NCI-H1092 treated with DMSO at 0.1 percent for 48 hours (cell line): ENCODE measurements at regions not wholly inside any gene's neighbourhood (a gene's known extent, or its start where the extent isn't known, plus 50 kb on each side); places are given as distances from the start of the nearest gene placed in this dataset.
A peak's percentile ranks its signal among the peaks of the same experiment; 100 is the strongest.

ENCODE experiments used
- DNase-seq: peaks from one replicate; lab custom pipeline; 2025; lab: John Stamatoyannopoulos, UW

DNA sequence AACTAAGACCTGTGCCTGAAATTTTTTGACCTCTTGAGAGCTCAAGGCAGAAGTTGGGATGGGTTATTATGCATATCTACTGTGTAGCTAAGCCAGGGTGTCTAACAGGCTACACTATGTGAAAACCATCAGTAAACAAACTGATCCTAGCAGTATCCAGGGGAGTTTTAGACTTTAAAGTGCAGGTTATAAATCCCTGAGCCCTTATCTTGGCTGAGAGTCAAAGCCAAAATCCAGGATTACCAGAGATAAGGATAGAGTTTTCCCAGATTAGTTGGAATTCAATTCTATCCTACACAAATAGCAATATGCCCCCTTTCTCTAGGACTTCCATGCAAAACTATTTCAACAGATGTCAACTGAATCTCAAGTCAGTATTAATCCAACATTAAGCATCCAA, 1229.7 kb downstream of the GRIK2 start:
- no peak for DNase-seq

- peak; percentile 23 for DNase-seq
Observed at GRCh38 chr6:102619585-102619984, 1226.1 kb downstream of the GRIK2 start.

DNA sequence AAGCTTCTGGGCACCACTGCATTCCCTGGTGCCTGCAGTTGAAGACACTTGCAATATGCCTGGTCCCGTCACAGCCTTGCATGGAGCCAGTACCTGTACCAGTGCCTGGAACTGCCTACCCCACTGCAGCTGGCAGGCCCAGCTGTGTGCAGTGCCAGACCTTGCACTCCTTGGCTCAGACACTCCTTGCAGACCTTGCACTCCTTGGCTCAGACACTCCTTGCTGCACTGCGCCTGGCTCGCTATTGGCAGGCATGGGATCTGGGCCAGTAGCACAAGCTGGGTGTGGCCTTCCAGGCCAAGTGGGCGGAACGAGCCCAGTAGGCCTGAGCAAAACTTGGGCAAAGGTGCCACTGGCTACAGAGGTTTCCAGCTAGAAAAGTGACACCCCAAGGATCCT, 1189.1 kb downstream of the GRIK2 start:
- DNase-seq = no peak

GRCh38 chr6:102581378-102582124, 1188.0 kb downstream of the GRIK2 start:
- no peak for DNase-seq

DNA sequence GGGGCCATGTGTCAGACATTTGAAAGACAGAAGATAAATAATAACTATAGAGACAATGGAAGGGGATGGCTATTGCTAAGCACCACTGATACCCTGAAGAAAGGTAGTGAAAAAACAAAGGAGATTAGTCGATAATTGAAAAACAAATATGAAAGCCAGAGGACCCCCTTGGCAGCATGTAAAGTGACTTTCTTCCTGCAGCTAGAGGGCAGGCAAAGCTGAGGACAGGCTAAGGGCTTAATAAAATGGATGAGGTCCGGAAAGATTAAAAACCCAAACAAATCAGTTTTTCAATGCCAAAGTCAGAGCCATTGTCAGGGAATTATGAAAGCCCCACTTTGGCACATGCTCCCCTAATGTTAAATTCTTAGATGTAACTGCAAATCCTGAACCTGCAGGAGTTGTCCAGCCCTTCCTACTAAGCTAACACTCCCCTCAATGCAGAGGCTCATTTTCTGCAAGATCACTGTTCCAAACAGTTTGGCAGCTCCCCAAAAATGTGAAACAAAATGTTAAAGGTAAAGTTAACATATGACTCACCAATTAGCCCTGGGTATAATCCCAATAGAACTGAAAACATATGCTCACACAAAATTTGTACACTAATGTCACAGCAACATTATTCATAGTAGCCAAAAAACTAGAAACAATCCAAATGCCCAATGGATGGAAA, 1177.9 kb downstream of the GRIK2 start:
- no peak for DNase-seq

DNA sequence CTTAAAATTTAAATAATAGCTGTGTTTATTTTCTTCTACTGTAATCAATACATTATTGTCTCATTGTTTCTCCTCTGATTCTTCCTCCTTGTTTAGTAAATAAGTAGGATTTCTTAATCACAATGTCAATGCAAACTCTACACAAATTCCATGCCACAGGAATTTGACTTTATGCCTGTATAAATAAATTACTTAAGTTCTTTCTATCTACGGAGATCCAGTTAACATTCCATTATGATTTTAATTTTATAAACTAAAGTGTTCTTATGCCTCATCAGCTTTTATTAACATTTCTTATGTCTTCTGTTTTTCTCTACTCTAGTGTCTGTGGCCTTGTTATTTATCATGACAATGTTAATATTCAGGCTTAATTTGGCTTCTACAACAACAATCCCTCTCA, 1169.2 kb downstream of the GRIK2 start:
- no peak for DNase-seq

GRCh38 chr6:102553214-102553613, 1159.7 kb downstream of the GRIK2 start:
- no peak for DNase-seq

GRCh38 chr6:102549221-102549874, 1155.8 kb downstream of the GRIK2 start:
- DNase-seq = no peak

DNA sequence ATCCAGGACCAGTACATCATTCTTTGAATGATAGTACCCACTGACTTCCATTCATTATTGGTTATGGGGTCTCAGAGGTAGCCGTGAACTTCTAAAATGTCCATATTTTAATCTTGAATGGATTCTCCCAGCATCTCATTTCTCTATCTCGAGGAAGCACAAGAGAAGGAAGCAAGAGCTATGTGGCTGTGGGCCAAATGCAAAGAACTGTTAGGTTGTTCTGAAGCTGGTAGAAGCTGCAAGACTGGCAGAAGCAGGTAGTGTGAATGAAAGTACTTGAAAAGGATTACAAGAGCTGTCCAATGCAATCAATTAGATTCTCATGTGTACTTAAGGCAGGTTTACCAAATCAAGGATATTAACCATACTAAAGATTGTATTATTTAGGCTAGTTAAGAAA, 1131.8 kb downstream of the GRIK2 start:
- no peak for DNase-seq

DNA sequence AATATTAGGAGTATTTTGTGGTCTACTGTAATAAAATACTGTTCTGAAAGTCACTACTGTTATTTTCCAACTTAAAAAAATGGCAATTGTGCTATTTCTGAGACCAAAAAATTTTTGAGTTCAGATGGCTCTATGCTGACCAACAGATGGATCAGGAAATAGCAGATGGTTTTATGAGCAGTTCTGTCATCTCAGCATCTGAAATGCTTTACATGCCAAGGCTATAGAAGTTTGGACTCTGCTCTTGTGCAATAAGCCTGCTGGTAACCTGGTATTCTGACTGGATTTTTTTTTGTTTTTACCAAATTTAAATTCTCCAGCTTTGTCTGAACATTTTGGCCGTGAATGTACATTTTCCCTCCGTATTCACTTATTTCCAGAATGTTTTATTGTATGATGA, 1127.5 kb downstream of the GRIK2 start:
- no peak for DNase-seq

DNA sequence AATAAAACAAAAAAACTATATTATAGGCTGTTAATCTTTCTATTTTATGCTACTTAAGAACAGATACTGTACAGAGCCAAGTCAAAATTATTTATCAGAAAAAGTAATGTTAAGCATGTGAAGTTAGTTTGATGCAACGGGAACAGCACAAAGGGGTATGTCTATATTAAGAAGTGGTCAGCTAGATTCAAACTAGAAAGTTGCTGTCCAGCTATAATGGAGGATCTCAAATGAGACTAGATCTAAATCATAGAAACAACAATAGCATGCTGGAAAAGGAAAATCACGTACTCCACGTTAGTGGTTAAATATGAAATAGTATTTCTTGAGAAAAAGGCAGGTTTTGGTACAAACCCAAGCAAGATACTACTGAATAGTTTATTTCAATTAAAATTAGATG, 1124.0 kb downstream of the GRIK2 start:
- DNase-seq = no peak

DNA sequence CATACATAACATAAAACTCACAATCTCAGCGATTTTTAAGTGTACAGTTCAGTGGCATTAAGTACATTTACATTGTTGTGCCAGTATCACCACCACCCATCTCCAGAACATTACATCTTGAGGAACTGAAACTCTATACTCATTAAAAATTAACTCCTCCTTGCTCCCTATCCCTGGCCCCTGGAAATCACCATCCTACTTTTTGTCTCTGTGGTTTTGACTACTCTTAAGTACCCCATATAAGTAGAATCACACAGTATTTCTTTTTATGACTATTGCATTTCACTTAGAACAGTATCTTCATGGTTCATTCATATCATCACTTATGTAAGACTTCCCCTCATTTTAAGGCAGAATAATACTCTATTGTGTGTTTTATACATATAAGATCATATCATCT, 1108.1 kb downstream of the GRIK2 start:
- no peak for DNase-seq

DNA sequence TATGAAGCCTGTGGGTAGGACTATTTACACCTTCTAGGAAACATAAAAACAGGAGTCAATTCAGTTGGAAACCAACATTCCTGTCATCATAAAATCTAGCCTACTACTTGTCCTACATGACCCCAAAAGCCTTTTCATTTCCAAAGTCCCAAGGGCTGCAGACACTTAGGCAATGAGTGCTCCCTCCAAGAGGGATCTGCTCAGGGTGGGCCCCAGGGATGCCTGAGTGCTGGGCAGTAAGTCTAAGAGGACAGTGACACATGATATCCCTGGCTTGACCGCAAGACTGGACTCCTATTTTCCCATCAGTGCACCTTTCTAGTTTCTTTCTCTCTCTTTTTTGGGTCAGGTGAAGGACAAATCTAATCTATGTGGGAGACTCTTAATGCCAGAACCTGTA, 1101.3 kb downstream of the GRIK2 start:
- DNase-seq = no peak

DNA sequence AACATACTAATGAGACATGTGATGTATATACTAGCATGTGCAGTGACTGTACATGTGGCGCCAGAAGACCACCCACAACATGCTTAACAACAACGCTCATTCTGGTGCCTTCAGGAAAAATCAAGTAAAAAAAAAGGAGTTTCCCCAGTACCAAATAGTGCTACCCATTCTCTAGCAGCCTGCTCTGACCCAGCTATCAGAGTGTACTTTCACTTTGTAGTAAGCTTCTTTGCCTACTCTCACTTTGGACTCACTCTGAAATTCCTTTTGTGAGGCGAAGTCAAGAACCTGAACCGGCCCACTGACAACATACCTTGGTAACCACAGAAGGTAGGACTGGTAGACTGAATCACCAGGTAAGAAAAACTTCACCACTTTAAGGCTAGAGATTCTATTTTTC, 1100.0 kb downstream of the GRIK2 start:
- no peak for DNase-seq

DNA sequence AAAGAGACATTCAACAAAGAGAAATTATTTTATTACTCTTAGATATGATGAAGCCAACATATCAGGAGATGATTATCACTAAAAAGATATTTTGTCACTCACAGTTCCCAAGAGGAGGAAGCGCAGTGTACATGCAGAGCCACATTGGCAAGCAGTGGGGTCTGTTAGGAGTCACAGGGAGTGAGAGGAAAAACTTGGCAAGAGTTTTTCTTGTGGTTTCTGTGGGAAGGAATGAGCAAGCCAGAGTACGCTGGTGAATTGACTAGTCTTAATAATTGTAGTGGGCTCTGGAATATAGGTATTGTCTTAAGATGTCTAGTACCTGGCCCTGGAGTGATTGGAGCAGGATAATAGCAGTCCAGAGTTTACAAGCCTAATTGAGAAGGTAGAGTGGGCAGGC, 1095.2 kb downstream of the GRIK2 start:
- no peak for DNase-seq

DNA sequence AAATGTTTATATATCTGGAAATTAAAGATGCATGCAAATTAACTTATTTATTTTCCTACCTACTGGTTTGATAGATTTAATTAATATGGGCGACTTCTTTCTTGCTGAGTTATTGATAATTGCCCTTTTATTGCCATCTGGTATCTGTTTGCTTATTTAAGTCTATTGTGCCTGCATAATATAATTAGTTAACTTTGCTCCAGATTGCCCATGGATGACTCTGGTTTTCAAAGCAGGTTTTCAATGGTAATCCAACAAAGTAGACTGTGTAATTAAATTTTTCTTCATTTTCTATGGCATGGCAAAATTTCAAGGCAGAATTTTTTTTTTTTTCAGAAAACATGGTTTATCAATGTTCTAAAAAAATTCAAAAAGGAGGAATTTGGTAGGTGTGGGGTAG, 1092.0 kb downstream of the GRIK2 start:
- DNase-seq = no peak

GRCh38 chr6:102474041-102474807, 1080.7 kb downstream of the GRIK2 start:
- DNase-seq = no peak

GRCh38 chr6:102458990-102459389, 1065.5 kb downstream of the GRIK2 start:
- no peak for DNase-seq

DNA sequence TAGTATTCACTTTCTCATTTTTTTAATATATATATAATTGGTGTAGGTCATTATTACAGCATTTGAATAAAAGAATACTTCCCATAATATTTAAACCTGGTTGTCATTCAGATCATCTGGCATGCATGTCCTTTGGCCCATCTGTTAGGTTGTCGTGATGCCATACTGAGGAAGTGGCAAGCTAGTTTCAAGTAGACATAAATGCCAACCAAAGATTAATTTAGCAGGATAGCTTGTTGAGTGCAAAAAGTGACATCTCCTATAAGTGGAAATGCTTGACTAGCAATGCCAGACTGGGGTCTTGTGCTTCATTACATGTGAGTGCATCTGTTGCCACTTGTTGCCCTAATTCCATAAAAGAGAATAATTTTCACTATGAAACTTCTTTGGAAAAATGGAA, 1044.7 kb downstream of the GRIK2 start:
- DNase-seq = no peak

DNA sequence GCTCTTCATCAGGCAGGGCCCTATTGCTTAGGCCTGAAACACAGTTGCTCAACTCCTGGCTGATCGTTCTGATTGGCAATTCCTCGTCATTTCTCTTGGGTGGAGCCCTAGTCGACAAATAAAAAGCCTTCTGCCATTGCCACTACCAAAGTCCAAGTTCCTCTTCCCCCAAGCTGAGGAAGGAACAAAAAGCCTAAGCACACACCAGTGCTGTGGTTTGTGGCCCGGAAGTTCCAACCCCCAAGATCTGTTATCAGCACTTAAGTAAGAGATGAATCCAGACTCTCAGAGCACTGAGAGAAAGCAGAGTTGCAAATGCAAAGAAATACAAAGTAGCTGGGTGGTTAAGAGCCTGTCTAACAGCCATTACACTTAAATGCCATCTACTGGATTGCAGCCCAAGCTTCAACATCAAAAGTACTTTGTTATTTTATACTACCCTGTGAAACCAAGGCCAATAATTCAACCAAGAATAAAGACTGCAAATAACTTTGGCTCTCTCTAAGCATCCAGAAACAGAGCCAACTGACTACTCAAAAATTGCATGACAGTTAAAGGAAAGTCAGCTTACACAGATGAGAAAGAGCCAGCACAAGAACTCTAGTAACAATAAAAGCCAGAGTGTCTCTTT, 1024.0 kb downstream of the GRIK2 start:
- DNase-seq = no peak

DNA sequence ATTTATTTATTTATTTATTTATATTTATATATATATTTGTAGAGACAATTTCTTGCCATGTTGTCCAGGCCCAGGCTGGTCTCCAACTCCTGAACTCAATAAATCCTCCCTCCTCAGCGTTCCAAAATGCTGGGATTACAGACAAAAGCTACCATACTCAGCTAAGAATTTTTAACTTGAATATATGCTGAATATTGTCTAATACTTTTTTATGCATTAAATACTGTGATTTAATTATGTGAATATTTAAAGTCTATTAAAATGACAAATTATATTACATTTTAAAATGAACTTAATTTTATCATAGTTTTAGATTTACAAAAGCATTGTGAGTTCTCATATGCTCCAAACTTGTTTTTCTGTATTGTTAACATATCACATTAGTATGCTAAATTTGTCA, 1022.4 kb downstream of the GRIK2 start:
- DNase-seq = no peak

- DNase-seq = peak; percentile 36
Observed at GRCh38 chr6:102411796-102412195, 1018.3 kb downstream of the GRIK2 start.
